CD4-positive, alpha-beta T cell treated with Interferon gamma for 1 hour (primary cell): ENCODE measurements at regions not wholly inside any gene's neighbourhood (a gene's known extent, or its start where the extent isn't known, plus 50 kb on each side); places are given as distances from the start of the nearest gene placed in this dataset.

Source experiments
- DNase-seq: peaks from one replicate; pipeline ENCODE4 v3.0.0-alpha.2; 2020

DNA sequence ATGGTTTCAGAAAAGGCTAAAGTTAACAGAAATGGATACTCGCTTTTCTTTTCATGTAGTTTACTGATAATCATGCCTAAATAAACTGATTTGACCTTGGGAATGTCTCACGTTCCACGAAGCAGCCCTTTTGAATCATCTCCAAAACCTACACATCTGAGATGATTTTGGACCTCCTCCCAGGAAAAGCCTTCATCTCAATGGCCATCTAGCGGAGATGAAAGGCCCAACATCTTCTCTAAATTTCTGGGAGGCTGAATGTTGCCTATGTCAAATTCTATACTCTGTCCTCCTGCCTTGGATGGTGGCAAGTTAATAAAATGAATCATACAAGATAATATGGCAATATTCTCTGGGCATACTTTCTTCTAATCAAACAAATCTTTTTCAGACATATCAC, 448.5 kb downstream of the ZEB2 start:
- no peak for DNase-seq

GRCh38 chr2:144067506-144067905, 452.4 kb downstream of the ZEB2 start:
- no peak for DNase-seq

- no peak for DNase-seq
Measured at GRCh38 chr2:144063602-144064001, 456.3 kb downstream of the ZEB2 start.

DNA sequence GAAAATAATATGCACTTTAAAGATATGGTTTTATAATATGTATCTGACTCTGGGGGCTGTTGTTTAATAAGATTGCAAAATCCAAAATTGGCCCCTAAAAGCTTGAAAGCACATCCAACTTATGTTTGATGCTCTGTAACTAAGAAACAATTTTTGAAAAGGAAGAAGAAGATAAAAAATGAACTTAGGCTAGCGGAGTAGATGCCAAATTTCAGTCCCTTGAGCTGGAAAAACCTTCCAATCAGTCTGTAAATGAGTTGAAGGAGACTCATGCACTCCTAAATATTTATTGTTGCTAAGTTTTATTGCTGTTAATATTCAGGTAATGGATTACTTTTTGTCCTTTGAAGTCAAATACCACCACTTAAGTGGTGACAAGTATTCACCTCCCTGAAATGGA, 465.0 kb downstream of the ZEB2 start:
- DNase-seq = no peak

- DNase-seq = no peak
Measured at GRCh38 chr2:144052083-144052482, 467.8 kb downstream of the ZEB2 start.

DNA sequence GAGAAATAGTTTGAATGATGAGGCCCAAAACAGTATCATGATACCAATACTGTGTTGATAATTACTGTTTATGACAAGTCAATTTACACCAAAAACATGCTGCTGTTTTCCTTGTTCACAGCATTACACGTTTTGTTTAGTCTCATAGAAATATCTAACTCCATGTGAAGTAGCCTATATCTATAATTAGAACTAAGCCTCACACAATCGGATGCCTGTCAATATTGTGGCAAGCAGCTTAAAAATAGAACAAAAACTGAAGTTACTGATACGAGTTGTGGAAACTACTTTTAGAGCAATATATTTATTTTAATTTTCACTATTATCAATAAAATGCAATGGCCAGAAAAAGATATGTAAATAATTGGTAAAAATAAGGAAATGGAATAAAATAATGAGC, 470.8 kb downstream of the ZEB2 start:
- DNase-seq = no peak

GRCh38 chr2:144048631-144049060, 471.3 kb downstream of the ZEB2 start:
- DNase-seq = no peak

- DNase-seq = no peak
Measured at GRCh38 chr2:144042751-144043150, 477.2 kb downstream of the ZEB2 start.

DNA sequence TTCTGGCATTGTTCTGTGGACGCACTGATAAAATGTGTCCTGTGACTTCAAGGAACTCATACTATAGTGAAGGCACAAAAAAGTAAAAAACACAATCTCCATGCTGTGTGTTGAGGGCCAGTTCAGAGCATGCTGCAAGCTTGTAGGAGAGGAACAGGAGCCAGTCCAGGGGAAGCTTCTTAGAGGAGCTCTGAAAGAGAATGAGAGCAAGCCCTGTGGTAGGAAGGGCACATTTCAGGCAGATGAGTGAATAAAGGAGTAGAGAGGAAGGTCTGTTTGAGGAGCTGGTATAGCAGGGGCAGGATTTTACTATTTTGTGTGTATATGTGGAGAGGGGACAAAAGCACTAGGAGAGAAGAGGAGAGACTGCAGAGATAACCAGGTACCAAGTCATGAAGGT, 478.3 kb downstream of the ZEB2 start:
- no peak for DNase-seq

DNA sequence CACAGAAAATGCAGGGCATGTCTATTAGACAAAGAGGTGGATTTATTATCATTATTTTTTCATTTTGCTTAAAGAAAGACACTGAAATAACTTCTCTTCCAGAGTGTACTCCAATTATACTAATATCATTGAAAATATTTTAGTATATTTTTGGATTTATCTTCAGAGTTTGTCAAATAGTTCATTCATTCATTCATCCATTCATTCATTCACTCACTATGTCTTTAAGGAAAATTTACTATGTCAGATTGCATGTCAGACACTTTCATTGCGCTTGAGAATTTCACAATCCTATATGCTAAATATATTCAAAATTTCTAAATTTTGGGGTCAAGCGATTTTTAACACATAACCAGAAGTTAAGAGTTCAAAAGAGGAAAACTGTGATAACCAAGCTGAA, 479.1 kb downstream of the ZEB2 start:
- DNase-seq = no peak

- no peak for DNase-seq
Measured at GRCh38 chr2:144032566-144032965, 487.4 kb downstream of the ZEB2 start.

GRCh38 chr2:144030791-144031190, 489.1 kb downstream of the ZEB2 start:
- no peak for DNase-seq

- no peak for DNase-seq
Measured at GRCh38 chr2:144027593-144027992, 492.3 kb downstream of the ZEB2 start.

- DNase-seq = no peak
Measured at GRCh38 chr2:144026753-144027152, 493.2 kb downstream of the ZEB2 start.

DNA sequence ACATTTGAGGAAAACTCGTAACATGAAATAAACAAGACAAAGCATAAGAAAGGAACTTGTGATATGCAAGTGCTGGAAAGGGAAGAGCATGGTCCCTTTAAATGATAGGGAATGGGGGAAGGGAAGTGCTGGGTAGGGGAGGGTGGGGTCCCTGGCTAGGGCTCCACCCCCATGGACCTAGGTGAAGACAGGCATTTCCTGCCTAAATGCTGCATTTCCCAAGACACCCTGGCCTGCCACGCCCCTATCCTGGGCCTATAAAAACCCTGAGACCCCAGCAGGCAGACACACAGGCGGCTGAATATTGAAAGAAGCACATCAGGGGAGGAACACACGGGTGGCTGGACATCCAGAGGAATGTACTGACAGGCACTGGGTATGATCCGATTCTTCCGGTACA, 499.9 kb downstream of the ZEB2 start:
- DNase-seq = no peak

GRCh38 chr2:144015655-144016245, 504.2 kb downstream of the ZEB2 start:
- DNase-seq = no peak

- no peak for DNase-seq
Measured at GRCh38 chr2:144015036-144015435, 504.9 kb downstream of the ZEB2 start.

GRCh38 chr2:144014103-144014502, 505.8 kb downstream of the ZEB2 start:
- no peak for DNase-seq

DNA sequence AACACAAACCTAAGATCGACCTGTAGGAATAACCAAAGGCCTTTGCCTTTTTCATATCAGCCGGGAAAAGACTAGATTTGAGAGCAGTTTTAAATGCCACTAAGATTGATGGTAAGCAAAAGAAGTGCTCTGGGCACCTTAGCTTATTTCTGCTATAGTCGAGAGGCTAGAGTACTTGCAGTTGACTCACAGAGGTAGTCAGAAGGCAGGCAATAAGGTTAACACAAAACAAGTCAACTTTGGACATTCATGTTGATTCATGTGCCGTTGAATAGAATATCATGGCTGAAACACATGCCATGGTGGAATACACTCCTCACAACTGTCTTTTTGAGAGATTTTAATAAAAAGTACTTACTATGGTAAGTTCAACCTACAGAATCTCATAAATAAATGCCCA, 507.6 kb downstream of the ZEB2 start:
- no peak for DNase-seq

DNA sequence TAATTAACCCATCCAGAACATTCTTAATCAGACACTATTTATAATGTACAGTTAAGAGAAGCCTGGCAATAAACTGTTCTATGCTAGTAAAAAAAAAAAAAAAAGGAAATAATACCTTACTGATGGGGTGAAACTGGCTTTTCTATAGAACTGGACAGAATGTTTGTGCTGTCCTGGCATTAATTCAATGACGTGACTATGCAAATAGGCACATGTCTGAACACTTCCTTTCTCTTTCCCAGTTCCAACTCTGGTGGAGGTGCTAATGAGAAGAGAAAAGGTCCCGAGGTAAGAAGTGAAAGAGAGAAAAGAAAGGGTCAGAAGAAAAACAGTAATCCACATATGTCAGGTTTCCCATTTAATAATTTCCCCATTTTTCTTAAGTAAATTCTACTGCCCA, 508.4 kb downstream of the ZEB2 start:
- no peak for DNase-seq

- no peak for DNase-seq
Measured at GRCh38 chr2:144011098-144011497, 508.8 kb downstream of the ZEB2 start.

GRCh38 chr2:144010096-144010836, 509.7 kb downstream of the ZEB2 start:
- DNase-seq = no peak

- no peak for DNase-seq
Measured at GRCh38 chr2:144006139-144006538, 513.8 kb downstream of the ZEB2 start.

DNA sequence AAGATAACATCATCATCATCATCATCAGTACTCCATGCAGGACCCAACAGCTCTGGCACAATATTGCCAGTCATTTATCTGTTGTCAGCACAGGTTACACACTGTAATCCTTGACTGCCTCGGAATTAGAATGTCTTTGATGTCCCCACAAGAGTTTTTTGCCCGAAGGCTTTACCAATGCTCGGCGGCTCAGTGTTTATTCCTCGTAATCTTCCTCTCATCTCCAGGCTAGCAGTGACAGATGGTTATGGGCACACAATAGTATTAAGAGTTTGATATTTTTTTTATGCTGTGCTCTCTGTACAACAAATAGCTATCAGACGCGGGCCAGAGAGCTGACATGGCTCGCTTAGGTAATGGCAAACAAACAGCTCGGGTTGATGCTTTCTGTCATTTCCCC, 515.2 kb downstream of the ZEB2 start:
- DNase-seq = no peak

- no peak for DNase-seq
Measured at GRCh38 chr2:144003460-144004075, 516.4 kb downstream of the ZEB2 start.
